ENCODE measurements at regions not wholly inside any gene's neighbourhood (a gene's known extent, or its start where the extent isn't known, plus 50 kb on each side); places are given as distances from the start of the nearest gene placed in this dataset.

- H3K27me3 Mint-ChIP-seq: no peaks in the 10 kb centered on the region
- no peak overlapping the region for H3K4me3 ChIP-seq (ENCODE audit: control insufficient read depth in 1 of 2, extremely low read depth in 1 of 2, low read length in 1 of 2)
- H3K9me3 ChIP-seq: no peaks in the 10 kb centered on the region
- H3K27me3 ChIP-seq (replicated peaks in 1 of 2; ENCODE audit: control insufficient read depth in 2 of 2, extremely low read depth in 1 of 2, insufficient read depth in 2 of 2, low read length in 1 of 2): peaks cover 0 to 3% of the 10 kb centered on the region in 2 experiments
- no peaks in the 10 kb centered on the region for H3K36me3 ChIP-seq (ENCODE audit: control insufficient read depth in 2 of 2, extremely low read depth in 1 of 2, insufficient read depth in 1 of 2, low read length in 1 of 2)
- ATAC-seq (replicated peaks in 1 of 4): no peak
- H3K27ac ChIP-seq (ENCODE audit: low read length): no peak overlapping the region
- H3K9me3 Mint-ChIP-seq: no peaks in the 10 kb centered on the region
- H3K4me3 Mint-ChIP-seq: no peak overlapping the region
- CTCF ChIA-PET: no interaction called here
- H3K27ac Mint-ChIP-seq: no peak overlapping the region
- H3K4me1 Mint-ChIP-seq: no peaks in the 10 kb centered on the region
- DNase-seq: no peak
- no CpG with 5 or more reads among the region's 1 CpG for WGBS (ENCODE audit: insufficient coverage)
- H3K4me1 ChIP-seq (ENCODE audit: control insufficient read depth in 1 of 2, extremely low read depth in 1 of 2, insufficient read depth in 2 of 2, low read length in 2 of 2): no peaks in the 10 kb centered on the region
- POLR2A ChIA-PET: no interaction called here
- H3K36me3 Mint-ChIP-seq: no peaks in the 10 kb centered on the region
Measured at GRCh38 chr13:106105153-106105552, 430.3 kb downstream of the EFNB2 start.

GRCh38 chr13:106104281-106104901 is 431.1 kb downstream of the EFNB2 start:
- WGBS (ENCODE audit: insufficient coverage): 94% methylated on average over 2 of the region's 3 CpGs
- ATAC-seq (replicated peaks in 1 of 4) (no peak), DNase-seq (no peak)
- H3K27me3 ChIP-seq (replicated peaks in 1 of 2; ENCODE audit: control insufficient read depth in 2 of 2, extremely low read depth in 1 of 2, insufficient read depth in 2 of 2, low read length in 1 of 2): peaks cover 0 to 3% of the 10 kb centered on the region in 2 experiments
- no peak overlapping the region for H3K4me3 ChIP-seq (ENCODE audit: control insufficient read depth in 1 of 2, extremely low read depth in 1 of 2, low read length in 1 of 2)
- POLR2A ChIA-PET: no interaction called here
- no peaks in the 10 kb centered on the region for H3K4me1 ChIP-seq (ENCODE audit: control insufficient read depth in 1 of 2, extremely low read depth in 1 of 2, insufficient read depth in 2 of 2, low read length in 2 of 2)
- H3K4me3 Mint-ChIP-seq: no peak overlapping the region
- H3K36me3 Mint-ChIP-seq: no peaks in the 10 kb centered on the region
- no peaks in the 10 kb centered on the region for H3K4me1 Mint-ChIP-seq
- no peaks in the 10 kb centered on the region for H3K27me3 Mint-ChIP-seq
- no peak overlapping the region for H3K27ac Mint-ChIP-seq
- H3K9me3 ChIP-seq: no peaks in the 10 kb centered on the region
- CTCF ChIA-PET: no interaction called here
- H3K27ac ChIP-seq (ENCODE audit: low read length): no peak overlapping the region
- H3K9me3 Mint-ChIP-seq: no peaks in the 10 kb centered on the region
- H3K36me3 ChIP-seq (ENCODE audit: control insufficient read depth in 2 of 2, extremely low read depth in 1 of 2, insufficient read depth in 1 of 2, low read length in 1 of 2): no peaks in the 10 kb centered on the region

GRCh38 chr13:106103779-106104178 is 431.7 kb downstream of the EFNB2 start:
- Mint-ChIP-seq H3K4me3 (no peak overlapping the region), H3K36me3 (no peaks in the 10 kb centered on the region), H3K9me3 (no peaks in the 10 kb centered on the region), H3K27ac (no peak overlapping the region), H3K27me3 (no peaks in the 10 kb centered on the region), H3K4me1 (no peaks in the 10 kb centered on the region)
- ATAC-seq (replicated peaks in 1 of 4) (no peak), DNase-seq (no peak)
- Histone ChIP-seq H3K4me3 (ENCODE audit: control insufficient read depth in 1 of 2, extremely low read depth in 1 of 2, low read length in 1 of 2) (no peak overlapping the region), H3K36me3 (ENCODE audit: control insufficient read depth in 2 of 2, extremely low read depth in 1 of 2, insufficient read depth in 1 of 2, low read length in 1 of 2) (no peaks in the 10 kb centered on the region), H3K4me1 (ENCODE audit: control insufficient read depth in 1 of 2, extremely low read depth in 1 of 2, insufficient read depth in 2 of 2, low read length in 2 of 2) (no peaks in the 10 kb centered on the region), H3K27me3 (replicated peaks in 1 of 2; ENCODE audit: control insufficient read depth in 2 of 2, extremely low read depth in 1 of 2, insufficient read depth in 2 of 2, low read length in 1 of 2) (peaks cover 0 to 3% of the 10 kb centered on the region in 2 experiments), H3K27ac (ENCODE audit: low read length) (no peak overlapping the region), H3K9me3 (no peaks in the 10 kb centered on the region)
- WGBS (ENCODE audit: insufficient coverage): 89% methylated on average over 10 of the region's 10 CpGs
- ChIA-PET POLR2A (no interaction called here), CTCF (no interaction called here)

GRCh38 chr13:106102786-106103185 is 432.7 kb downstream of the EFNB2 start:
- ChIA-PET POLR2A (no interaction called here), CTCF (no interaction called here)
- H3K9me3 ChIP-seq: no peaks in the 10 kb centered on the region
- no peak for ATAC-seq (replicated peaks in 1 of 4)
- no peaks in the 10 kb centered on the region for H3K27me3 Mint-ChIP-seq
- WGBS (ENCODE audit: insufficient coverage): no CpG with 5 or more reads among the region's 4 CpGs
- H3K4me1 Mint-ChIP-seq: no peaks in the 10 kb centered on the region
- no peaks in the 10 kb centered on the region for H3K36me3 ChIP-seq (ENCODE audit: control insufficient read depth in 2 of 2, extremely low read depth in 1 of 2, insufficient read depth in 1 of 2, low read length in 1 of 2)
- no peak overlapping the region for H3K27ac Mint-ChIP-seq
- H3K4me3 Mint-ChIP-seq: no peak overlapping the region
- DNase-seq: no peak
- H3K9me3 Mint-ChIP-seq: no peaks in the 10 kb centered on the region
- no peaks in the 10 kb centered on the region for H3K36me3 Mint-ChIP-seq
- peaks cover 0 to 3% of the 10 kb centered on the region in 2 experiments for H3K27me3 ChIP-seq (replicated peaks in 1 of 2; ENCODE audit: control insufficient read depth in 2 of 2, extremely low read depth in 1 of 2, insufficient read depth in 2 of 2, low read length in 1 of 2)
- H3K4me1 ChIP-seq (ENCODE audit: control insufficient read depth in 1 of 2, extremely low read depth in 1 of 2, insufficient read depth in 2 of 2, low read length in 2 of 2): no peaks in the 10 kb centered on the region
- no peak overlapping the region for H3K4me3 ChIP-seq (ENCODE audit: control insufficient read depth in 1 of 2, extremely low read depth in 1 of 2, low read length in 1 of 2)
- H3K27ac ChIP-seq (ENCODE audit: low read length): no peak overlapping the region

GRCh38 chr13:106101201-106101600 is 434.3 kb downstream of the EFNB2 start:
- H3K4me3 Mint-ChIP-seq: no peak overlapping the region
- Histone ChIP-seq H3K27ac (ENCODE audit: low read length) (no peak overlapping the region), H3K36me3 (ENCODE audit: control insufficient read depth in 2 of 2, extremely low read depth in 1 of 2, insufficient read depth in 1 of 2, low read length in 1 of 2) (no peaks in the 10 kb centered on the region), H3K4me1 (ENCODE audit: control insufficient read depth in 1 of 2, extremely low read depth in 1 of 2, insufficient read depth in 2 of 2, low read length in 2 of 2) (no peaks in the 10 kb centered on the region), H3K9me3 (no peaks in the 10 kb centered on the region), H3K27me3 (replicated peaks in 1 of 2; ENCODE audit: control insufficient read depth in 2 of 2, extremely low read depth in 1 of 2, insufficient read depth in 2 of 2, low read length in 1 of 2) (no peaks in the 10 kb centered on the region), H3K4me3 (ENCODE audit: control insufficient read depth in 1 of 2, extremely low read depth in 1 of 2, low read length in 1 of 2) (no peak overlapping the region)
- 40% methylated on average over 1 of the region's 5 CpGs for WGBS (ENCODE audit: insufficient coverage)
- no peak overlapping the region for H3K27ac Mint-ChIP-seq
- DNase-seq (no peak), ATAC-seq (replicated peaks in 1 of 4) (no peak)
- H3K27me3 Mint-ChIP-seq: no peaks in the 10 kb centered on the region
- H3K36me3 Mint-ChIP-seq: no peaks in the 10 kb centered on the region
- CTCF ChIA-PET: no interaction called here
- no peaks in the 10 kb centered on the region for H3K9me3 Mint-ChIP-seq
- no peaks in the 10 kb centered on the region for H3K4me1 Mint-ChIP-seq
- POLR2A ChIA-PET: no interaction called here

GRCh38 chr13:106100171-106100919 is 435.1 kb downstream of the EFNB2 start:
- H3K4me3 Mint-ChIP-seq: no peak overlapping the region
- no peak overlapping the region for H3K27ac Mint-ChIP-seq
- H3K36me3 ChIP-seq (ENCODE audit: control insufficient read depth in 2 of 2, extremely low read depth in 1 of 2, insufficient read depth in 1 of 2, low read length in 1 of 2): no peaks in the 10 kb centered on the region
- H3K9me3 Mint-ChIP-seq: no peaks in the 10 kb centered on the region
- H3K4me1 ChIP-seq (ENCODE audit: control insufficient read depth in 1 of 2, extremely low read depth in 1 of 2, insufficient read depth in 2 of 2, low read length in 2 of 2): no peaks in the 10 kb centered on the region
- H3K36me3 Mint-ChIP-seq: no peaks in the 10 kb centered on the region
- ChIA-PET POLR2A (no interaction called here), CTCF (no interaction called here)
- no peaks in the 10 kb centered on the region for H3K27me3 Mint-ChIP-seq
- no peaks in the 10 kb centered on the region for H3K27me3 ChIP-seq (replicated peaks in 1 of 2; ENCODE audit: control insufficient read depth in 2 of 2, extremely low read depth in 1 of 2, insufficient read depth in 2 of 2, low read length in 1 of 2)
- no peak overlapping the region for H3K4me3 ChIP-seq (ENCODE audit: control insufficient read depth in 1 of 2, extremely low read depth in 1 of 2, low read length in 1 of 2)
- no peaks in the 10 kb centered on the region for H3K4me1 Mint-ChIP-seq
- ATAC-seq (replicated peaks in 1 of 4) (no peak), DNase-seq (no peak)
- no peak overlapping the region for H3K27ac ChIP-seq (ENCODE audit: low read length)
- no peaks in the 10 kb centered on the region for H3K9me3 ChIP-seq
- 40% methylated on average over 1 of the region's 8 CpGs for WGBS (ENCODE audit: insufficient coverage)
